HG03342 (cell line): ENCODE measurements at regions not wholly inside any gene's neighbourhood (a gene's known extent, or its start where the extent isn't known, plus 50 kb on each side); places are given as distances from the start of the nearest gene placed in this dataset.

Experiments
- ATAC-seq: cut with Tn5 transposase; IDR thresholded peaks from one replicate; pipeline ENCODE4 v1.9.1; 2021; ENCODE audit warnings: mild to moderate bottlenecking, moderate library complexity; ENCODE audit not compliant: unreplicated experiment

- no peak for ATAC-seq
Measured at GRCh38 chr14:87566991-87567390, 426.0 kb downstream of the GALC start.

- ATAC-seq: no peak
Measured at GRCh38 chr14:87547536-87547935, 445.4 kb downstream of the GALC start.

GRCh38 chr14:87542288-87542687 is 450.7 kb downstream of the GALC start:
- no peak for ATAC-seq

- ATAC-seq: no peak
Measured at GRCh38 chr14:87540339-87540738, 452.6 kb downstream of the GALC start.

- no peak for ATAC-seq
Measured at GRCh38 chr14:87529081-87529480, 463.9 kb downstream of the GALC start.

GRCh38 chr14:87526731-87527130 is 466.3 kb downstream of the GALC start:
- ATAC-seq: no peak

GRCh38 chr14:87524011-87524410 is 469.0 kb downstream of the GALC start:
- no peak for ATAC-seq

- ATAC-seq: no peak
Measured at GRCh38 chr14:87522575-87522974, 470.4 kb downstream of the GALC start.

- no peak for ATAC-seq
Measured at GRCh38 chr14:87508333-87508732, 484.6 kb downstream of the GALC start.

GRCh38 chr14:87503711-87504110 is 489.3 kb downstream of the GALC start:
- no peak for ATAC-seq

- no peak for ATAC-seq
Measured at GRCh38 chr14:87497301-87497700, 495.7 kb downstream of the GALC start.

GRCh38 chr14:87494010-87494409 is 499.0 kb downstream of the GALC start:
- ATAC-seq: no peak

GRCh38 chr14:87492561-87492960 is 500.4 kb downstream of the GALC start:
- ATAC-seq: no peak

GRCh38 chr14:87491816-87492215 is 501.2 kb downstream of the GALC start:
- no peak for ATAC-seq

- no peak for ATAC-seq
Measured at GRCh38 chr14:87489196-87489819, 503.7 kb downstream of the GALC start.

GRCh38 chr14:87483271-87484260 is 509.4 kb downstream of the GALC start:
- ATAC-seq: no peak

GRCh38 chr14:87468531-87468930 is 524.5 kb downstream of the GALC start:
- ATAC-seq: no peak

GRCh38 chr14:87467578-87467977 is 525.4 kb downstream of the GALC start:
- no peak for ATAC-seq

- no peak for ATAC-seq
Measured at GRCh38 chr14:87465770-87466169, 527.2 kb downstream of the GALC start.

- ATAC-seq: no peak
Measured at GRCh38 chr14:87461704-87462103, 531.3 kb downstream of the GALC start.

GRCh38 chr14:87457720-87458119 is 535.3 kb downstream of the GALC start:
- no peak for ATAC-seq

GRCh38 chr14:87450193-87450592 is 542.8 kb downstream of the GALC start:
- ATAC-seq: no peak
